Dendritic cell treated with granulocyte-macrophage colony-stimulating factor and Interleukin-4, amounts not matched to agents 40 ng/mL and 50 ng/mL, for 4 days (primary cell): ENCODE measurements at regions not wholly inside any gene's neighbourhood (a gene's known extent, or its start where the extent isn't known, plus 50 kb on each side); places are given as distances from the start of the nearest gene placed in this dataset.

Experiments
- H3K27ac Mint-ChIP-seq: one replicate; pipeline ENCODE4 v1.8.0; 2022; ENCODE audit warnings: mild to moderate bottlenecking, mixed read lengths
- H3K27me3 Mint-ChIP-seq: one replicate; pipeline ENCODE4 v1.8.0; 2022; ENCODE audit warnings: mild to moderate bottlenecking, mixed read lengths
- H3K36me3 Mint-ChIP-seq: one replicate; pipeline ENCODE4 v1.8.0; 2022; ENCODE audit warnings: low read depth, mixed read lengths
- H3K4me1 Mint-ChIP-seq: one replicate; pipeline ENCODE4 v1.8.0; 2022; ENCODE audit warnings: low read depth, mixed read lengths
- H3K4me3 Mint-ChIP-seq: one replicate; pipeline ENCODE4 v1.8.0; 2022; ENCODE audit warnings: mild to moderate bottlenecking, moderate library complexity, mixed read lengths
- H3K9me3 Mint-ChIP-seq: one replicate; pipeline ENCODE4 v1.8.0; 2022; ENCODE audit warnings: mixed read lengths
- intact Hi-C: fragments of 100-400 bp; cut with micrococcal nuclease; formaldehyde crosslinking; loops from one replicate; pipeline ENCODE4 v1.15.0; 2022

GRCh38 chr17:77674358-77674757 is 284.1 kb upstream of the TNRC6C start:
- H3K36me3 Mint-ChIP-seq, result no peaks in the 10 kb centered on the region
- H3K4me3 Mint-ChIP-seq, result no peak overlapping the region
- intact Hi-C loops, result no loop called here
- H3K27me3 Mint-ChIP-seq, result peaks cover 34% of the 10 kb centered on the region
- H3K4me1 Mint-ChIP-seq, result peaks cover 11% of the 10 kb centered on the region
- H3K9me3 Mint-ChIP-seq, result no peaks in the 10 kb centered on the region
- H3K27ac Mint-ChIP-seq, result no peak overlapping the region

- Mint-ChIP-seq H3K9me3 (no peaks in the 10 kb centered on the region), H3K4me1 (peaks cover 11% of the 10 kb centered on the region), H3K36me3 (no peaks in the 10 kb centered on the region), H3K4me3 (no peak overlapping the region), H3K27ac (no peak overlapping the region), H3K27me3 (peaks cover 39% of the 10 kb centered on the region)
- intact Hi-C loops, result no loop called here
These were observed 283.1 kb upstream of the TNRC6C start for GRCh38 chr17:77675411-77675810.

GRCh38 chr17:77675816-77676215 is 282.7 kb upstream of the TNRC6C start:
- Mint-ChIP-seq H3K27me3 (peaks cover 39% of the 10 kb centered on the region), H3K9me3 (no peaks in the 10 kb centered on the region), H3K36me3 (no peaks in the 10 kb centered on the region), H3K4me1 (peaks cover 11% of the 10 kb centered on the region), H3K27ac (no peak overlapping the region), H3K4me3 (no peak overlapping the region)
- intact Hi-C loops, result no loop called here

- Mint-ChIP-seq H3K9me3 (no peaks in the 10 kb centered on the region), H3K4me1 (peaks cover 11% of the 10 kb centered on the region), H3K4me3 (no peak overlapping the region), H3K27me3 (peaks cover 39% of the 10 kb centered on the region), H3K27ac (no peak overlapping the region), H3K36me3 (no peaks in the 10 kb centered on the region)
- intact Hi-C loops, result no loop called here
These were observed 282.3 kb upstream of the TNRC6C start for GRCh38 chr17:77676237-77676661.

- H3K4me1 Mint-ChIP-seq, result peaks cover 10% of the 10 kb centered on the region
- H3K9me3 Mint-ChIP-seq, result no peaks in the 10 kb centered on the region
- peaks cover 39% of the 10 kb centered on the region for H3K27me3 Mint-ChIP-seq
- H3K4me3 Mint-ChIP-seq, result no peak overlapping the region
- no peaks in the 10 kb centered on the region for H3K36me3 Mint-ChIP-seq
- H3K27ac Mint-ChIP-seq, result no peak overlapping the region
- intact Hi-C loops, result no loop called here
These were observed 281.3 kb upstream of the TNRC6C start for GRCh38 chr17:77677211-77677610.

- no peak overlapping the region for H3K27ac Mint-ChIP-seq
- H3K36me3 Mint-ChIP-seq, result no peaks in the 10 kb centered on the region
These were observed 280.9 kb upstream of the TNRC6C start for GRCh38 chr17:77677630-77678029.

GRCh38 chr17:77679589-77679988 is 278.9 kb upstream of the TNRC6C start:
- intact Hi-C loops, result no loop called here

More at GRCh38 chr17:77677630-77678029, 280.9 kb upstream of the TNRC6C start:
- peaks cover 37% of the 10 kb centered on the region for H3K27me3 Mint-ChIP-seq
- peaks cover 5% of the 10 kb centered on the region for H3K4me1 Mint-ChIP-seq
- no peaks in the 10 kb centered on the region for H3K9me3 Mint-ChIP-seq
- intact Hi-C loops, result no loop called here
- H3K4me3 Mint-ChIP-seq, result no peak overlapping the region

GRCh38 chr17:77681861-77682260 is 276.6 kb upstream of the TNRC6C start:
- Mint-ChIP-seq H3K27ac (no peak overlapping the region), H3K4me3 (no peak overlapping the region), H3K4me1 (peaks cover 4% of the 10 kb centered on the region), H3K9me3 (no peaks in the 10 kb centered on the region), H3K27me3 (peaks cover 35% of the 10 kb centered on the region), H3K36me3 (no peaks in the 10 kb centered on the region)
- intact Hi-C loops, result no loop called here

More at GRCh38 chr17:77679589-77679988, 278.9 kb upstream of the TNRC6C start:
- H3K4me1 Mint-ChIP-seq, result no peaks in the 10 kb centered on the region
- peaks cover 32% of the 10 kb centered on the region for H3K27me3 Mint-ChIP-seq
- no peak overlapping the region for H3K4me3 Mint-ChIP-seq
- H3K27ac Mint-ChIP-seq, result no peak overlapping the region
- no peaks in the 10 kb centered on the region for H3K9me3 Mint-ChIP-seq
- no peaks in the 10 kb centered on the region for H3K36me3 Mint-ChIP-seq

- no peaks in the 10 kb centered on the region for H3K9me3 Mint-ChIP-seq
- no peaks in the 10 kb centered on the region for H3K36me3 Mint-ChIP-seq
- no peak overlapping the region for H3K4me3 Mint-ChIP-seq
- intact Hi-C loops, result no loop called here
- H3K27me3 Mint-ChIP-seq, result peaks cover 28% of the 10 kb centered on the region
- no peak overlapping the region for H3K27ac Mint-ChIP-seq
- H3K4me1 Mint-ChIP-seq, result peaks cover 5% of the 10 kb centered on the region
These were observed 273.4 kb upstream of the TNRC6C start for GRCh38 chr17:77684803-77685798.

- intact Hi-C loops, result no loop called here
- Mint-ChIP-seq H3K36me3 (no peaks in the 10 kb centered on the region), H3K27me3 (peaks cover 34% of the 10 kb centered on the region), H3K4me1 (peaks cover 8% of the 10 kb centered on the region), H3K9me3 (no peaks in the 10 kb centered on the region), H3K27ac (no peak overlapping the region), H3K4me3 (no peak overlapping the region)
These were observed 272.5 kb upstream of the TNRC6C start for GRCh38 chr17:77685881-77686486.

GRCh38 chr17:77686903-77687302 is 271.6 kb upstream of the TNRC6C start:
- Mint-ChIP-seq H3K27ac (no peak overlapping the region), H3K36me3 (no peaks in the 10 kb centered on the region), H3K4me1 (peaks cover 15% of the 10 kb centered on the region), H3K4me3 (no peak overlapping the region), H3K9me3 (no peaks in the 10 kb centered on the region), H3K27me3 (peaks cover 42% of the 10 kb centered on the region)
- intact Hi-C loops, result no loop called here

GRCh38 chr17:77687417-77687816 is 271.1 kb upstream of the TNRC6C start:
- intact Hi-C loops, result no loop called here
- Mint-ChIP-seq H3K9me3 (no peaks in the 10 kb centered on the region), H3K27me3 (peaks cover 43% of the 10 kb centered on the region), H3K4me3 (no peak overlapping the region), H3K36me3 (no peaks in the 10 kb centered on the region), H3K27ac (no peak overlapping the region), H3K4me1 (peaks cover 17% of the 10 kb centered on the region)

- Mint-ChIP-seq H3K27me3 (peaks cover 47% of the 10 kb centered on the region), H3K9me3 (no peaks in the 10 kb centered on the region), H3K27ac (no peak overlapping the region), H3K36me3 (no peaks in the 10 kb centered on the region), H3K4me3 (no peak overlapping the region), H3K4me1 (peaks cover 17% of the 10 kb centered on the region)
- intact Hi-C loops, result no loop called here
These were observed 270.6 kb upstream of the TNRC6C start for GRCh38 chr17:77687921-77688320.

- H3K36me3 Mint-ChIP-seq, result no peaks in the 10 kb centered on the region
- H3K4me1 Mint-ChIP-seq, result peaks cover 17% of the 10 kb centered on the region
- H3K27me3 Mint-ChIP-seq, result peaks cover 51% of the 10 kb centered on the region
- H3K4me3 Mint-ChIP-seq, result no peak overlapping the region
- intact Hi-C loops, result no loop called here
- no peak overlapping the region for H3K27ac Mint-ChIP-seq
- H3K9me3 Mint-ChIP-seq, result no peaks in the 10 kb centered on the region
These were observed 270.1 kb upstream of the TNRC6C start for GRCh38 chr17:77688369-77688768.
